Sigmoid colon (tissue), 6 donors: ENCODE measurements at regions not wholly inside any gene's neighbourhood (a gene's known extent, or its start where the extent isn't known, plus 50 kb on each side); places are given as distances from the start of the nearest gene placed in this dataset.
A peak's percentile ranks its signal among the peaks of the same experiment; 100 is the strongest.

ENCODE experiments used
- DNase-seq: peaks from one replicate; pipeline ENCODE4 v3.0.0-alpha.2; 2019
- H3K27ac ChIP-seq, 4 donors: fragments of 200-600 bp; sonication (generic); one replicate each; pipeline ENCODE4 v1.5.1; 2016 to 2019; ENCODE audit warnings: mild to moderate bottlenecking in 1 of 4
- H3K27me3 ChIP-seq, 3 donors: fragments of 200-600 bp; sonication (generic); one replicate each; pipeline ENCODE4 v1.5.1; 2019; ENCODE audit warnings: mild to moderate bottlenecking in 1 of 3
- H3K36me3 ChIP-seq, 4 donors: fragments of 200-600 bp; sonication (generic); one replicate each; pipeline ENCODE4 v1.5.1; 2016 to 2019
- H3K4me1 ChIP-seq, 4 donors: fragments of 200-600 bp; sonication (generic); one replicate each; pipeline ENCODE4 v1.5.1; 2017 to 2019
- H3K4me3 ChIP-seq, 4 donors: fragments of 200-600 bp; sonication (generic); one replicate each; pipeline ENCODE4 v1.5.1; 2017 to 2019; ENCODE audit warnings: mild to moderate bottlenecking in 2 of 4, moderate library complexity in 1 of 4
- H3K9me3 ChIP-seq, 4 donors: fragments of 200-600 bp in 3 of 4; sonication (generic) in 3 of 4; one replicate each; pipeline versions ENCODE4 v1.5.1 to v1.6.1; 2013 to 2019
- EP300 ChIP-seq, 4 donors: sonication (generic); formaldehyde crosslinking; IDR thresholded peaks; one replicate each; pipeline ENCODE4 v1.6.1; 2017; ENCODE audit warnings: antibody characterized with exemption in 4 of 4
- POLR2A ChIP-seq, 2 donors: fragments of 450-650 bp; IDR thresholded peaks; one replicate each; pipeline ENCODE4 v1.6.1; 2016; ENCODE audit warnings: antibody characterized with exemption in 2 of 2, mild to moderate bottlenecking in 2 of 2, moderate library complexity in 2 of 2
- POLR2AphosphoS5 ChIP-seq, 4 donors: sonication (generic); formaldehyde crosslinking; IDR thresholded peaks; one replicate each; pipeline ENCODE4 v1.6.1; 2017; ENCODE audit warnings: antibody characterized with exemption in 4 of 4
- WGBS, 2 donors: extraction: QIAGEN DNeasy Blood & Tissue Kit; methylation state at CpG; one replicate each; pipeline ENCODE4 v1.1.7; 2013; 5-methylcytosine and 5-hydroxymethylcytosine counted together
- intact Hi-C: fragments of 100-400 bp; cut with DNase I; formaldehyde crosslinking; loops from one replicate; pipeline ENCODE4 v1.15.1; 2023
- TF ChIP-seq, protein P1 (sequence below), 4 experiments: fragments of 450-650 bp in 3 of 4; fragments of 200-600 bp in 1 of 4; IDR thresholded peaks; one replicate each; pipeline ENCODE4 v1.5.1; 2016 to 2019; ENCODE audit warnings: antibody characterized with exemption in 4 of 4, mild to moderate bottlenecking in 3 of 4, moderate library complexity in 2 of 4
- donor health status: healthy with polysubstance abuse.
- donor health status: healthy.

DNA sequence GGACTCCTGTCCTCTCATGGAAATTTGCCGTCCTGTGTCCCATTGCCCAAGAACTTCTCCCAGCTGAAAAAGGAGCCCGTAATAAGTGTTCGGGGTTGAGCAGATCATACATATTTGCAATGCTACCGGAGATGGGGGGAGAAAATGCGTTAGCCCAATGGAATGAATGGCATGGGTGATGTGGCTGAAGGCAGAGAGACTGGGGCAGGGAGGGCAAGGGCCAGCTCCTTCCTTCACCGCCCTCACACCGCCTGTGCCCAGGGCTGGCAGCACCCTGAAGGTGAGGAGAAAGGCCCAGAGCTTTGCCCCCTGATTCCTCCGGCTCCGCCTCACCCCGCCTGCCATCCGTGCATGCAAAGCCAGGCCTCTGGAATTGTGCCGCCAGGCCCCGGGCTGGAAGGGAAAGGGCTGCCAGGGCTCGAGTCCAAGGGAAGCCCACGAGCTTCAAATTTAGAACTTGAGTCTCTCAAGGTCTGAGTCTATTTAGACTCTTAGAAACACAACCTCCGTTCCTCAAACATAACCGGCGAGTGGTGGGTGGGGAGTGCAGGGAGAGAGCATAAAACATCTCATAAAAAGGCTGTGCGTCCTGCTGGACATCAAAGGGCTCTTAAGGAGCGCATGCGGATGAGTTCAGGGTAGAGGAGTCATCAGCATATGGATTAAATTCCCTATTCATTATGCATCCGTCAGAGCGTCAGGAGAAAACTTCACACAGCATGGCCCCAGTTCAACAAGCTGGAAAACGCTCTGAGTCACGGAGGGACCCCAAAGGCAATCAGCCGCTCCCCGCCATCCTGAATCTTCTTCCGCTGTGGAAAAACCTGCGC is 121.7 kb upstream of the GLI2 start:
- Histone ChIP-seq H3K4me1 (peaks cover 0 to 25% (median 14%) of the 10 kb centered on the region in 4 donors), H3K27ac (peak overlapping the region in 1 of 4 donors; percentile 8), H3K4me3 (no peak overlapping the region), H3K9me3 (no peaks in the 10 kb centered on the region), H3K36me3 (no peaks in the 10 kb centered on the region), H3K27me3 (no peaks in the 10 kb centered on the region)
- intact Hi-C loops, result no loop called here
- no peak for DNase-seq
- WGBS, 2 donors, result 82 to 86% methylated on average over 29 of the region's 29 CpGs
- TF ChIP-seq EP300 (IDR thresholded peaks at IDR 0.05), result no peak
- no peak for TF ChIP-seq POLR2A (IDR thresholded peaks at IDR 0.05)
- TF ChIP-seq, protein P1, sequence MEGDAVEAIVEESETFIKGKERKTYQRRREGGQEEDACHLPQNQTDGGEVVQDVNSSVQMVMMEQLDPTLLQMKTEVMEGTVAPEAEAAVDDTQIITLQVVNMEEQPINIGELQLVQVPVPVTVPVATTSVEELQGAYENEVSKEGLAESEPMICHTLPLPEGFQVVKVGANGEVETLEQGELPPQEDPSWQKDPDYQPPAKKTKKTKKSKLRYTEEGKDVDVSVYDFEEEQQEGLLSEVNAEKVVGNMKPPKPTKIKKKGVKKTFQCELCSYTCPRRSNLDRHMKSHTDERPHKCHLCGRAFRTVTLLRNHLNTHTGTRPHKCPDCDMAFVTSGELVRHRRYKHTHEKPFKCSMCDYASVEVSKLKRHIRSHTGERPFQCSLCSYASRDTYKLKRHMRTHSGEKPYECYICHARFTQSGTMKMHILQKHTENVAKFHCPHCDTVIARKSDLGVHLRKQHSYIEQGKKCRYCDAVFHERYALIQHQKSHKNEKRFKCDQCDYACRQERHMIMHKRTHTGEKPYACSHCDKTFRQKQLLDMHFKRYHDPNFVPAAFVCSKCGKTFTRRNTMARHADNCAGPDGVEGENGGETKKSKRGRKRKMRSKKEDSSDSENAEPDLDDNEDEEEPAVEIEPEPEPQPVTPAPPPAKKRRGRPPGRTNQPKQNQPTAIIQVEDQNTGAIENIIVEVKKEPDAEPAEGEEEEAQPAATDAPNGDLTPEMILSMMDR (IDR thresholded peaks at IDR 0.05), result no peak
- TF ChIP-seq POLR2AphosphoS5 (IDR thresholded peaks at IDR 0.05), result no peak

- no peak for TF ChIP-seq EP300 (IDR thresholded peaks at IDR 0.05)
- no peak for TF ChIP-seq POLR2AphosphoS5 (IDR thresholded peaks at IDR 0.05)
- TF ChIP-seq, protein P1 (IDR thresholded peaks at IDR 0.05), result no peak
- TF ChIP-seq POLR2A (IDR thresholded peaks at IDR 0.05), result no peak
- H3K36me3 ChIP-seq, result no peaks in the 10 kb centered on the region
- peaks cover 0 to 25% (median 14%) of the 10 kb centered on the region in 4 donors for H3K4me1 ChIP-seq
- intact Hi-C loops, result no loop called here
- no peaks in the 10 kb centered on the region for H3K27me3 ChIP-seq
- DNase-seq, result no peak
- H3K9me3 ChIP-seq, result no peaks in the 10 kb centered on the region
- 89 to 94% methylated on average over 13 of the region's 13 CpGs for WGBS, 2 donors
- H3K27ac ChIP-seq, result no peak overlapping the region
- no peak overlapping the region for H3K4me3 ChIP-seq
These were observed 120.8 kb upstream of the GLI2 start for GRCh38 chr2:120614901-120615300.

GRCh38 chr2:120616261-120616660 is 119.4 kb upstream of the GLI2 start:
- no peak for TF ChIP-seq EP300 (IDR thresholded peaks at IDR 0.05)
- TF ChIP-seq POLR2AphosphoS5 (IDR thresholded peaks at IDR 0.05), result no peak
- TF ChIP-seq POLR2A (IDR thresholded peaks at IDR 0.05), result no peak
- TF ChIP-seq, protein P1 (IDR thresholded peaks at IDR 0.05), result no peak
- no peak overlapping the region for H3K27ac ChIP-seq
- 79 to 88% methylated on average over 3 of the region's 3 CpGs for WGBS, 2 donors
- H3K36me3 ChIP-seq, result no peaks in the 10 kb centered on the region
- no peak for DNase-seq
- H3K4me3 ChIP-seq, result no peak overlapping the region
- H3K4me1 ChIP-seq, result peaks cover 0 to 25% (median 14%) of the 10 kb centered on the region in 4 donors
- H3K9me3 ChIP-seq, result no peaks in the 10 kb centered on the region
- intact Hi-C loops, result no loop called here
- no peaks in the 10 kb centered on the region for H3K27me3 ChIP-seq

DNA sequence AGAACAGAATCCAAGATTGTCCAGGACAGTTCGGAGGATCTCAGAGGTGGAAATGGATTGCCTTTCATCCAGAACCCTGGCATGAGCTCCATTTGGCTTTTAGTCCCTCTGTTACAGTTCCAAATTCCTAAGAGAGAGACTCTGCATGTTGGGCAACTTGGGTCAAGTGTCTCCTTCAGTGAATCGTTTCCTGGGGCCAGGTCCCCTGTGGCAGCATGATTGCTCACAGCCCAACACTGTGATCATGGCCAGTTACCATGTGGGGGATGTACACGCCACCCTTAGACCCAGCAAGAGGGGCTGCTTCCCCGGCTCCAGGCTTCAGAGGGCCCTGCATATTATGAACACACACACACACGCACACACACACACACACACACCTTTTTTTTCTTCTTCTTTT is 118.6 kb upstream of the GLI2 start:
- TF ChIP-seq, protein P1 (IDR thresholded peaks at IDR 0.05), result no peak
- TF ChIP-seq EP300 (IDR thresholded peaks at IDR 0.05) (no peak), POLR2AphosphoS5 (IDR thresholded peaks at IDR 0.05) (no peak)
- no peak for DNase-seq
- intact Hi-C loops, result no loop called here
- no peak overlapping the region for H3K4me3 ChIP-seq
- H3K9me3 ChIP-seq, result no peaks in the 10 kb centered on the region
- WGBS, 2 donors, result 75 to 79% methylated on average over 5 of the region's 5 CpGs
- no peaks in the 10 kb centered on the region for H3K27me3 ChIP-seq
- H3K4me1 ChIP-seq, result peaks cover 0 to 25% (median 14%) of the 10 kb centered on the region in 4 donors
- no peaks in the 10 kb centered on the region for H3K36me3 ChIP-seq
- H3K27ac ChIP-seq, result no peak overlapping the region
